HEK293T (cell line): ENCODE measurements at regions not wholly inside any gene's neighbourhood (a gene's known extent, or its start where the extent isn't known, plus 50 kb on each side); places are given as distances from the start of the nearest gene placed in this dataset.

ENCODE experiments used
- CTBP1 ChIP-seq: fragments of 450-650 bp; IDR thresholded peaks from 2 replicates; pipeline ENCODE4 v1.6.1; 2016; ENCODE audit warnings: borderline replicate concordance
- ZNF384 ChIP-seq: fragments of 450-650 bp; IDR thresholded peaks from 2 replicates; pipeline ENCODE4 v1.6.1; 2016

DNA sequence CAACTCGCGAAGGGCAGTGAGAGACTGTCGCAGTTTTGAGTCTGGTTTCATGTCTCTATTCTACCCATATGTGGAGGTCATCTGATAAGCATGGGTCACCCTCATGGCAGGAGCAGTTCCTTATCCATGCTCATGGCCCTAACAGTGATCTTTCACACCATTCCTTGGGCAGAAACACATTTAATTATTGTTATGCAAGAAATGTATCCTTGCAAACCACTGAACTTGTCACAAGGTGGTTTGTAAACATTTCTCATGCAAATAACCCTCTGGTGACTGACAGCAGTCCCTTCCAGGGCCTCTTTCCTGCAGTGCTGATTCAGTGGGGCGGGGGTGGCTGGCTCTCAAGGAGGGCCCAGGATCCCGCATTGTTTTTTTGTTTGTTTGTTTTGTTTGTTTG, 421.4 kb upstream of the RUNX1 start:
- no peak for TF ChIP-seq ZNF384
- TF ChIP-seq CTBP1, result no peak
